ENCODE measurements at regions not wholly inside any gene's neighbourhood (a gene's known extent, or its start where the extent isn't known, plus 50 kb on each side); places are given as distances from the start of the nearest gene placed in this dataset.

DNA sequence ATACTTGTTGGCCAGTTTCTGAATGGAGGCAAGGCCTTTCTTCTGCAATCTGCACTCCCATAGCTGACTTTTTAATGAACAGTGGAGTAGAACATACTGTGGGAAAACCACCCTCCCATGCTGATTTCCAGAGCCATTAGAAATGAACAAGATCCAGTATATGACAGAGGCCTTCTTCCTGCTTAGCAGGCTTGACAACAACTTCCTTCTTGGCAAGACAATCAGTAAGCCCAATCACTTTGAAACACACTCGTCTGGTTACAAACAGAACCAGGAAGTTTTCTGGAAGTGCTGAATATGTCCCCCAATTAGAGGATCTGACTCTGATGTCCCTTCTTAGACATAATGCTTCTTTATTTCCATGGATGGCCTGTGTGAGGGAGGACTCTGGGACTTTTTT lies 103.4 kb downstream of the SAMD9 start:
- no peak for TF ChIP-seq EP300 (IDR thresholded peaks at IDR 0.05)
- no peak for TF ChIP-seq CTCF (IDR thresholded peaks at IDR 0.05)
- no peak for TF ChIP-seq POLR2AphosphoS5 (IDR thresholded peaks at IDR 0.05)
